ENCODE measurements at regions not wholly inside any gene's neighbourhood (a gene's known extent, or its start where the extent isn't known, plus 50 kb on each side); places are given as distances from the start of the nearest gene placed in this dataset.

DNA sequence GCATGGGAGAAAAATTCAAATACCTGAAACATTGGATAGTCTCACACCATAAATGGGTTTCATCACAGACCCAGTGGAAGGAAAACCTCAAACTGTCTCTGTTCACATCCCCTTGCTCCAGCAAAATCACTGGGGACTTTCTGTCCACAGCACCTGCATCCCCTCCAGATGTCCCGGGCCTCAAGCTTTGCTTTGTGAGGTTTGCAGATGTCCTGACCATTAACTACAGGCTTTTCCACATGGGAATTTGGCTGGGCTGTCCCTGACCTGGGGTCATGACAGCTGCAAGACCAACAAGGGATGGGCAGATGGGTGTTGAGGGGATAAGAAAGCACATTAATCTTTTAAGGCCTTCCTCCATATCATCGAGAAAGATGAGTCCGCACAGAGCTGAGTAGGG is 427.9 kb downstream of the TXNL1 start:
- no peak for DNase-seq

- no peak for DNase-seq
Observed at GRCh38 chr18:56207989-56208388, 430.4 kb downstream of the TXNL1 start.

DNA sequence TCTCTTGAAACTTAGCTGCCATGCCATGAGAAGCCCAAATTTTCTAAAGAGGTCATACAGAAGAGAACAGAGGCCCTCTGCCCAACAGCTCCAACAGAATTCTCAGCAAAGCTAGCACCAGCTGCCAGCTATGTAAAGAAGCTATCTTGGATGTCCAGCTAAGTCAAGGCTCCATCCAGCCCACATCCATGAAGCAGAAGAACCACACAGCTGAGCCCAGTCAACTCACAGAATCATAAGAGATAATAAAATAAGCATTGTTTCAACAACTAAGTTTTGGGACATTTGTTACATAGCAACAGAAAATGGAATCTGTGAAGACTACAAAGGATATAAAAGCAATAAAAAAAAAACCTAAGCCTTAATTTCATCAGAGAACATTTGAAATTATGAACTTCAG is 434.3 kb downstream of the TXNL1 start:
- no peak for DNase-seq

DNA sequence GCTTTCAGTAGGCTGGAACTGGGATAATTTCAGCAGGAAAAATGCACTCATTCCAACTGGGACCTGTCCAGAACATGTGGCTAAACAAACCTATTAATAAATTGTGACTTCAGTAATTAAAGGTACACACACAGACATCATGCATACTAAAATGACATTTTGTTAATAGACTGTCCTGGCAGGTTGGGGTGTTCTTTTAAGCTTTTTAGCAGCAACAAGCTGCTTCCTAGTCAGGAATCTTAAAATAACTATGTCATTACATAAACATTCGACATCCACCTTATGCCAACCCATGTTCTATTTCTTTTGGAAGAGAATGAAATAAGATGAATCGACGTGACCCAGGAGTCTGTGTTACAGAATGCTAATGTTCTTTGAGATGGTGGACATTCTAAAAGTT is 435.7 kb downstream of the TXNL1 start:
- DNase-seq: no peak

GRCh38 chr18:56200381-56200911 is 437.9 kb downstream of the TXNL1 start:
- no peak for DNase-seq

DNA sequence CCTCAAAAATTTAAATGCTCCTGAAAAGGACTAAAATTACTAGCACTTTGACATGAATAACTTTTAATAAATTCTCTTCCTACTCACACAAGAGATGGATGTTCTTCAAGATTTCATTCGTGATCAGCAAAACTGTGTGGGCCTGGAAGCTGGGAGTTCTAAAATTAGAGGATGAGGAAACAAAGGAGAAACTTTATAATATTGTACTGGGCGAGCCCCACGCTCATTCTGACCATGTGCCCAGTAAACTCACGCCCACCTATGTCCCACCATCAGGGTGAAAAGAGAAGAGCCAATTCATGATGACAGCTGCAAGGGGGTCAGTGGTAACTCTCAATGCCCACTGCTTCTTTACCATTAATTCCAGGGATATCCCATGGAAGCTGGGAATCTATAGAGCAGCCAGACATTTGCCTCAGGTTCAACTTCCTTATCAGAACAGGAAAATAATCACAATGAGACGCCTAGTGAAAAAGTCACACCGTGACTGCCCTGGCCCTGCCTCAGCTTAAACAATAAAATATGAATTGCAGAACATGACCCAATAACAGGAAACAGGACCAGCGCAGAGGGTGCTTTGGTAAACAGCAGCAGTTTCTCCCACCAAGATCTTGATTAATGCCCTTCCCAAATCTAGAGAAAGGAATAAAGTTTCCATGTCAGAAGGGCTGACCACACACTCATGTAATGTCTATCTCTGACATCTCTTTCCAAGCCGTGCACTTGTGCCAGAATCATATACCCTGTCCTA is 438.6 kb downstream of the TXNL1 start:
- DNase-seq: no peak

DNA sequence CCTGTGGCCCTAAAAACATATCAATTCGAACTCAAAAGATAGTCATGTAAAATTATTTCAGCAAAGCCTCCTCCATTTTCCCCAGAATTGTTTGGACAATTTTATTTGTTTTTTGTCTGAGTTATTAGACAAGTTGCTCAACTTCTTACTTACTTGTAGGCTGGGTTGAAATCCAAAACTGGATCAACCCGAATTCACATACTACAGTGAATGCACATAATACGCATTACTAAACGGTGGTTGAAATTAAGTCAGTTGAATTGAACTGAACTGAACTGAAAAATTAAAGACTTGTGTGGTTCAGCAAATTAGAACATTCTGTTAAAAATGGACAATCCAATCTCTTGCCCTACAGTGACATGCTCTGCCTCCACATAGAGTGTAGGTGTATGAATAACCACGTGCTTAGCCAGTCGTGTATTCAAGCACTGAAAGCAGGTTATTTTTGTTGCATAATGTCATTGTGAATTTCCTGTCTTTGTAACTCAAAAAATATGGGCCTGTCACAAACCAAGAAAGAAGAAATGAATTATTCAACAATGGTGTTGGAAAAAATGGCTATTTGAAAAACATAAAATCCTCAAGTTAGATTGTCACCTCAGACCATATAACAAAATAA is 441.0 kb downstream of the TXNL1 start:
- no peak for DNase-seq

GRCh38 chr18:56196495-56197225 is 441.7 kb downstream of the TXNL1 start:
- DNase-seq: no peak

DNA sequence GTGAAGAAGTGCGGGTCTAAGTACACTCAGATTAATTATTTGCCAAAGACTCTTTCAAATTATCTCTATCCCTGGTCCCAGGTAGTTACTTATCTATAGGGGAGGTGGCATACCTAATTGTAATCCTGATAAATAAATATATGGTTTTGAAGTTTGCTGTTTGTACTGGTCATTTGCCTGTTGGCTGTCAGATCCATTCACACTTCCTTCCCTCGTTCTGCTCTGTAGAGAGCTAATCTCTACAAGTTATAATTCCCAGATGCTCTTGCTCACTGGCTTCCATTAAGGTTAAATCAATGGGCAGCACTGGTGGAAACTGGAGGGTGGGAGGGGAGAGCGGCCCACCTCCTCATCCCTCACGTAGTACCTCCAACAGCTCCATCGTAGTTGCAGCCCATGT is 447.1 kb downstream of the TXNL1 start:
- no peak for DNase-seq

GRCh38 chr18:56189615-56190014 is 448.8 kb downstream of the TXNL1 start:
- DNase-seq: no peak

DNA sequence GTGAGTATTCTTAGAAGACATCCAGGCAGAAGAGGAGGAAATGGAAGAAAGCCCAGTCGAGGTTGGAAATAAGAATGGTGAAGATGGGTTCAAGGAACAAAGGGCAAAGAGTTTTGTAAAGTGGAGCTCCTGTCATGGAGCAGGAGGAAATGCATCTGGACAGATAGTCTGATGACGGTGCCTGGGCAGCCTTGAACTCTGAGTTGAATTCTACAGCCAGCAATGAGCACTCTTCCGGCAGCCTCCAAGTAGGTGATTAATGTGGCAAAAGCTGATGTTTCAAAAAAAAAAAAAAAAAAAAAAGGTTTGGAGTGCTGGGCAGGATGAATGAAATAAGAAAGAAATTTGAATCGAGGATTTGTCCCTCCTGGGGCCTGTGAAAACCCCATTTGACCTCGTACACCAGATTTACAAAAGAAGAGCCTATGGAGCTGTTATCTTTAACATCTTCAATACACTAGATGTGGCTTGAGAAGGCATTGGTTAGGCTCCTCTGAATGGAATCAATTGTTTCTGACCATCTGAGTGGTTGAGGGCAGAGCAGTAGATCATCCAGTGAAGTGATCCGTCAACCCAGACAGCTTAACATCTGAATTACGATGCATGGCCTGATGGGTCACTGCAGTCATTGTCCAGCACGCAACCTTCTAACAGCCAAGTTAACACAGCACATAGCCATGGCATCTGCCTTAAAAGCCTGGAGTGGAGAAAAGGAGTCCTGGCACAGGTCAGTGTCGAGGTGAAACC is 449.7 kb downstream of the TXNL1 start:
- no peak for DNase-seq

- no peak for DNase-seq
Observed at GRCh38 chr18:56186319-56186718, 452.1 kb downstream of the TXNL1 start.

DNA sequence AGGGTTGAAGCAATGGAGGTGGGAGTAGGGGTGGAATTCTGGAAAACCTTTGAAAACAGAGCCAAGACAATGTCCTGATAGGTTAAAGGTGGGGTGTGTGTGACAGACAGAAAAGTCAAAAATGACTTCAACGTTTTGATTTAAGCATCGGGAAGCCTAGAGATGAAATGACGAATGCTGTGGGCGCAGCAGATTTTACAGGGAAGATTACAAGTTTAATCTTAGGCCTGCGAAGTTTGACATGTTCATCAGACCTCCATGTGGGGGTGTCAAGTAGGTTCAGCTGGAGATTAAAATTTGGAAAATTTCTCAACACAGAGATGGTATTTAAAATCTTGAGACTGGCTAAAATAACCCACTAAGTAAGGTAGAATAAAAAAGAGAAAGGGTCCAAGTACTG is 453.3 kb downstream of the TXNL1 start:
- no peak for DNase-seq

GRCh38 chr18:56176751-56177150 is 461.6 kb downstream of the TXNL1 start:
- DNase-seq: no peak

GRCh38 chr18:56175330-56176001 is 462.9 kb downstream of the TXNL1 start:
- no peak for DNase-seq

GRCh38 chr18:56173542-56174220 is 464.7 kb downstream of the TXNL1 start:
- no peak for DNase-seq

- no peak for DNase-seq
Observed at GRCh38 chr18:56172527-56172926, 465.9 kb downstream of the TXNL1 start.

GRCh38 chr18:56171848-56172247 is 466.5 kb downstream of the TXNL1 start:
- DNase-seq: no peak

- DNase-seq: no peak
Observed at GRCh38 chr18:56168049-56168781, 470.2 kb downstream of the TXNL1 start.

GRCh38 chr18:56167366-56167765 is 471.0 kb downstream of the TXNL1 start:
- no peak for DNase-seq

DNA sequence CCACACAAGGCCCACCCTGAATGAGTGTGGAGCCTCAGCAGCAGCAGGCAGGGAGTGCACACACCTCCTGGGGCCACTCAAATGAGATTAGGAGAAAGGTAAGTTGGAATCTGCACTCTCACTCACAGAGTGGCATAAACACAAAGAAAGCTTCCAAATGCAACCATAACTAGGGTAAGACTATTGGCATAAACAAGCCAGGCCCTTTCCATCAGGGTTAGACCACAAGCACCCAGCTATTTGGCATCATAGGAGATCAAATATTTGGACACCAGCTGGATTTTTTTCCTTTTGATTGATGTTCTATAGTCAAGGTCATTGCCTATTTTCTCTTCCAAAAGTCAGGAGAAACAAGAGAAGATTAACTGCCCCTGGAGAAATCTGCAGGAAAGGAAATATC is 471.5 kb downstream of the TXNL1 start:
- DNase-seq: no peak

Data from activated gamma-delta T cell (primary cell).